ENCODE measurements at regions not wholly inside any gene's neighbourhood (a gene's known extent, or its start where the extent isn't known, plus 50 kb on each side); places are given as distances from the start of the nearest gene placed in this dataset.

- Histone ChIP-seq H3K9me2 (replicated peaks; ENCODE audit: insufficient read depth, low read length) (no peaks in the 10 kb centered on the region), H2AFZ (ENCODE audit: low read length) (no peak overlapping the region)
Measured at GRCh38 chr7:79504607-79505389, 51.3 kb upstream of the MAGI2 start.

More at GRCh38 chr7:79504607-79505389, 51.3 kb upstream of the MAGI2 start:
- no peaks in the 10 kb centered on the region for H3K4me1 ChIP-seq (ENCODE audit: low read length)
- no peak overlapping the region for H3K27ac ChIP-seq (ENCODE audit: low read length)
- DNase-seq, result no peak
- no peak overlapping the region for H3K4me2 ChIP-seq (ENCODE audit: low read depth, low read length)
- H3K36me3 ChIP-seq (replicated peaks; ENCODE audit: insufficient read depth, low read length), result no peaks in the 10 kb centered on the region
- no peak overlapping the region for H3K9ac ChIP-seq (ENCODE audit: low read length)
- H4K20me1 ChIP-seq (ENCODE audit: insufficient read depth, low read length), result no peaks in the 10 kb centered on the region
- H3K79me2 ChIP-seq (ENCODE audit: low read length), result no peaks in the 10 kb centered on the region
- H3K4me3 ChIP-seq (ENCODE audit: low read length), result no peak overlapping the region
- no peaks in the 10 kb centered on the region for H3K27me3 ChIP-seq (replicated peaks; ENCODE audit: insufficient read depth, low read length)
- TF ChIP-seq, protein P1, sequence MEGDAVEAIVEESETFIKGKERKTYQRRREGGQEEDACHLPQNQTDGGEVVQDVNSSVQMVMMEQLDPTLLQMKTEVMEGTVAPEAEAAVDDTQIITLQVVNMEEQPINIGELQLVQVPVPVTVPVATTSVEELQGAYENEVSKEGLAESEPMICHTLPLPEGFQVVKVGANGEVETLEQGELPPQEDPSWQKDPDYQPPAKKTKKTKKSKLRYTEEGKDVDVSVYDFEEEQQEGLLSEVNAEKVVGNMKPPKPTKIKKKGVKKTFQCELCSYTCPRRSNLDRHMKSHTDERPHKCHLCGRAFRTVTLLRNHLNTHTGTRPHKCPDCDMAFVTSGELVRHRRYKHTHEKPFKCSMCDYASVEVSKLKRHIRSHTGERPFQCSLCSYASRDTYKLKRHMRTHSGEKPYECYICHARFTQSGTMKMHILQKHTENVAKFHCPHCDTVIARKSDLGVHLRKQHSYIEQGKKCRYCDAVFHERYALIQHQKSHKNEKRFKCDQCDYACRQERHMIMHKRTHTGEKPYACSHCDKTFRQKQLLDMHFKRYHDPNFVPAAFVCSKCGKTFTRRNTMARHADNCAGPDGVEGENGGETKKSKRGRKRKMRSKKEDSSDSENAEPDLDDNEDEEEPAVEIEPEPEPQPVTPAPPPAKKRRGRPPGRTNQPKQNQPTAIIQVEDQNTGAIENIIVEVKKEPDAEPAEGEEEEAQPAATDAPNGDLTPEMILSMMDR (IDR thresholded peaks at IDR 0.05; ENCODE audit: low read length), result no peak
- TF ChIP-seq EZH2phosphoT487 (IDR thresholded peaks at IDR 0.05; ENCODE audit: low read length), result no peak
- TF ChIP-seq EZH2 (optimal IDR thresholded peaks at IDR 0.05; ENCODE audit: low read depth, low read length), result no peak
- no peaks in the 10 kb centered on the region for H3F3A ChIP-seq (ENCODE audit: insufficient read depth, low read length)
- no peaks in the 10 kb centered on the region for H3K9me3 ChIP-seq (replicated peaks; ENCODE audit: insufficient read depth, low read length)
